PFSK-1 (cell line): ENCODE measurements at regions not wholly inside any gene's neighbourhood (a gene's known extent, or its start where the extent isn't known, plus 50 kb on each side); places are given as distances from the start of the nearest gene placed in this dataset.

Experiments used
- POLR2AphosphoS5 ChIP-seq: IDR thresholded peaks from 2 replicates; pipeline ENCODE4 v1.6.1; 2012; ENCODE audit warnings: low read depth, mild to moderate bottlenecking, control low read depth, low read length, moderate library complexity
- SIN3A ChIP-seq: IDR thresholded peaks from 2 replicates; pipeline ENCODE4 v1.6.1; 2012; ENCODE audit warnings: mild to moderate bottlenecking, low read length, moderate library complexity, borderline replicate concordance; ENCODE audit not compliant: insufficient read depth
- TAF1 ChIP-seq: IDR thresholded peaks from 2 replicates; pipeline ENCODE4 v1.6.1; 2012; ENCODE audit warnings: low read length, control low read depth, borderline replicate concordance; ENCODE audit not compliant: insufficient read depth

- TF ChIP-seq TAF1, result no peak
- no peak for TF ChIP-seq SIN3A
- TF ChIP-seq POLR2AphosphoS5, result no peak
Observed at GRCh38 chr2:193506035-193506434, 1311.3 kb upstream of the TMEFF2 start.
